H9 (cell line): ENCODE measurements at regions not wholly inside any gene's neighbourhood (a gene's known extent, or its start where the extent isn't known, plus 50 kb on each side); places are given as distances from the start of the nearest gene placed in this dataset.

Experiments used
- DNase-seq: peaks from one replicate; pipeline ENCODE4 v3.0.0-alpha.2; 2017
- H2AFZ ChIP-seq: one replicate; pipeline ENCODE4 v1.6.1; 2013; ENCODE audit warnings: mild to moderate bottlenecking, low read length, control low read depth, moderate library complexity
- H2AK5ac ChIP-seq: 2 replicates; pipeline ENCODE4 v1.6.1; 2013; ENCODE audit warnings: low read length, control low read depth, mixed read lengths; ENCODE audit not compliant: insufficient read length
- H2BK120ac ChIP-seq: one replicate; pipeline ENCODE4 v1.6.1; 2013; ENCODE audit warnings: low read depth, mild to moderate bottlenecking, low read length, control low read depth, inconsistent platforms; ENCODE audit not compliant: poor library complexity, severe bottlenecking
- H2BK12ac ChIP-seq: 2 replicates; pipeline ENCODE4 v1.6.1; 2013; ENCODE audit warnings: low read length, control low read depth, mixed read lengths, low read depth; ENCODE audit not compliant: insufficient read length
- H2BK15ac ChIP-seq: 2 replicates; pipeline ENCODE4 v1.6.1; 2013; ENCODE audit warnings: low read depth, low read length, control low read depth
- H2BK20ac ChIP-seq: one replicate; pipeline ENCODE4 v1.6.1; 2013; ENCODE audit warnings: low read depth, mild to moderate bottlenecking, low read length, control low read depth, inconsistent platforms; ENCODE audit not compliant: poor library complexity, severe bottlenecking
- H2BK5ac ChIP-seq: 2 replicates; pipeline ENCODE4 v1.6.1; 2013; ENCODE audit warnings: low read length, control low read depth, mixed read lengths; ENCODE audit not compliant: insufficient read length
- H3K14ac ChIP-seq: 2 replicates; pipeline ENCODE4 v1.6.1; 2013; ENCODE audit warnings: low read length, control low read depth; ENCODE audit not compliant: insufficient read depth
- H3K18ac ChIP-seq: 2 replicates; pipeline ENCODE4 v1.6.1; 2013; ENCODE audit warnings: low read depth, mild to moderate bottlenecking, mixed read lengths, low read length, control low read depth; ENCODE audit not compliant: insufficient read length
- H3K23ac ChIP-seq: 2 replicates; pipeline ENCODE4 v1.6.1; 2013; ENCODE audit warnings: low read length, control low read depth, mixed read lengths, low read depth; ENCODE audit not compliant: insufficient read length
- H3K23me2 ChIP-seq: 2 replicates; pipeline ENCODE4 v1.6.1; 2013; ENCODE audit warnings: low read depth, mild to moderate bottlenecking, mixed read lengths, low read length, control low read depth; ENCODE audit not compliant: insufficient read length, poor library complexity, severe bottlenecking
- H3K27ac ChIP-seq: 2 replicates; pipeline ENCODE4 v1.5.1; 2013; ENCODE audit warnings: low read length, control low read depth, mixed read lengths, low read depth; ENCODE audit not compliant: insufficient read length
- H3K27me3 ChIP-seq: 2 replicates; pipeline ENCODE4 v1.6.1; 2013; ENCODE audit warnings: low read length, control low read depth, inconsistent platforms; ENCODE audit not compliant: insufficient read depth
- H3K4ac ChIP-seq: 2 replicates; pipeline ENCODE4 v1.6.1; 2013; ENCODE audit warnings: low read depth, mild to moderate bottlenecking, control low read depth, inconsistent platforms, low read length, moderate library complexity
- H3K4me1 ChIP-seq: 2 replicates; pipeline ENCODE4 v1.6.1; 2013; ENCODE audit warnings: low read length, control low read depth, inconsistent platforms; ENCODE audit not compliant: insufficient read depth
- H3K4me2 ChIP-seq: 2 replicates; pipeline ENCODE4 v1.6.1; 2013; ENCODE audit warnings: low read length, control low read depth, mixed read lengths; ENCODE audit not compliant: insufficient read length, insufficient read depth
- H3K56ac ChIP-seq: 2 replicates; pipeline ENCODE4 v1.6.1; 2013; ENCODE audit warnings: low read depth, mild to moderate bottlenecking, mixed read lengths, low read length, control low read depth; ENCODE audit not compliant: insufficient read length
- H3K79me1 ChIP-seq: 2 replicates; pipeline ENCODE4 v1.6.1; 2013; ENCODE audit warnings: low read depth, mild to moderate bottlenecking, moderate library complexity, low read length, control low read depth, inconsistent platforms; ENCODE audit not compliant: insufficient read depth, poor library complexity, severe bottlenecking
- H3K79me2 ChIP-seq: 2 replicates; pipeline ENCODE4 v1.6.1; 2013; ENCODE audit warnings: low read length, control low read depth, inconsistent platforms; ENCODE audit not compliant: insufficient read depth
- H3K9ac ChIP-seq: 2 replicates; pipeline ENCODE4 v1.6.1; 2013; ENCODE audit warnings: low read length, control low read depth, mixed read lengths; ENCODE audit not compliant: insufficient read length; ENCODE audit errors: extremely low read depth
- H3K9me3 ChIP-seq: one replicate; pipeline ENCODE4 v1.6.1; 2013; ENCODE audit warnings: low read depth, low read length, inconsistent platforms; ENCODE audit not compliant: control insufficient read depth
- H3T11ph ChIP-seq: one replicate; pipeline ENCODE4 v1.6.1; 2013; ENCODE audit warnings: mild to moderate bottlenecking, low read length, control low read depth, inconsistent platforms
- H4K20me1 ChIP-seq: one replicate; pipeline ENCODE4 v1.6.1; 2013; ENCODE audit not compliant: control insufficient read depth, insufficient read length, insufficient read depth
- H4K5ac ChIP-seq: 2 replicates; pipeline ENCODE4 v1.6.1; 2013; ENCODE audit warnings: low read depth, mild to moderate bottlenecking, mixed read lengths, low read length, control low read depth; ENCODE audit not compliant: insufficient read length
- H4K8ac ChIP-seq: replicated peaks from 2 replicates; pipeline ENCODE4 v1.6.1; 2013; ENCODE audit warnings: low read length, control low read depth, mixed read lengths, low read depth; ENCODE audit not compliant: insufficient read length
- H4K91ac ChIP-seq: 2 replicates; pipeline ENCODE4 v1.6.1; 2013; ENCODE audit warnings: low read depth, mild to moderate bottlenecking, moderate library complexity, mixed read lengths, low read length, control low read depth; ENCODE audit not compliant: insufficient read length
- H3K27ac Mint-ChIP-seq, 3 experiments: 2 replicates in 2 of 3; 3 replicates in 1 of 3; pipeline ENCODE4 v1.8.0; 2020 to 2021; ENCODE audit warnings: mixed read lengths in 3 of 3, mild to moderate bottlenecking in 1 of 3, moderate library complexity in 1 of 3
- H3K27me3 Mint-ChIP-seq: 2 replicates; pipeline ENCODE4 v1.8.0; 2021; ENCODE audit warnings: low read depth, mild to moderate bottlenecking, moderate library complexity, mixed read lengths
- H3K36me3 Mint-ChIP-seq, 3 experiments: 2 replicates in 2 of 3; 3 replicates in 1 of 3; pipeline ENCODE4 v1.8.0; 2020 to 2021; ENCODE audit warnings: low read depth in 3 of 3, mixed read lengths in 3 of 3; ENCODE audit not compliant: insufficient read depth in 1 of 3
- H3K4me1 Mint-ChIP-seq, 2 experiments: 2 replicates each; pipeline ENCODE4 v1.8.0; 2020; ENCODE audit warnings: mixed read lengths in 2 of 2
- H3K4me3 Mint-ChIP-seq, 2 experiments: 2 replicates in 1 of 2; 3 replicates in 1 of 2; pipeline ENCODE4 v1.8.0; 2020 to 2021; ENCODE audit warnings: mild to moderate bottlenecking in 2 of 2, mixed read lengths in 2 of 2, moderate library complexity in 1 of 2
- H3K9me3 Mint-ChIP-seq, 2 experiments: 2 replicates in 1 of 2; 3 replicates in 1 of 2; pipeline ENCODE4 v1.8.0; 2020; ENCODE audit warnings: mild to moderate bottlenecking in 2 of 2, mixed read lengths in 2 of 2, moderate library complexity in 1 of 2
- TF ChIP-seq, protein P1 (sequence below): fragments of 200-600 bp; sonication (generic); conservative IDR thresholded peaks from 3 replicates; pipeline ENCODE4 v1.8.0; 2021; ENCODE audit warnings: antibody characterized with exemption, mild to moderate bottlenecking

DNA sequence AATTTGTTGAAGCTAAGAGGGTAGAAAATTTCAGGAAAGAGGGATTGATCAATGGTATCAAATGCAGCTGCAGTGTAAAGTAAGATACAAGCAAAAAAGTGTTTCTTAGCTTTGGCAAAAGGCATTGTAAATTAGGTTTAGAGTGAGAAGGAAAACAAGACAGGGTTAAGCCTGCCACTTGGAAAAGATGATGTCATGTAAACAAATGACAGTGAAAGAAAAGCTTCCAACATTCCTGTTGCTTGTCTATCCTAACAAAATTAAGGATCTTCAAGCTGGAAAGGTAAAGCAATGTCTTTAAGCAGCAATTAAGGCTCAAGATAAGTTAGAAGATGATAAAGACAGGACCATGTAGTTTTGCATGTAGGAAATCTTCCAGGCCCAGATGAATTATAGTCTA, 139.1 kb upstream of the PPP2R2B start:
- Histone ChIP-seq H3K4me2 (no peak overlapping the region), H3K18ac (no peak overlapping the region), H3K4me1 (no peaks in the 10 kb centered on the region; the same call in 1 of the 2 replicates), H3T11ph (no peak overlapping the region), H3K23ac (no peak overlapping the region), H3K27me3 (no peaks in the 10 kb centered on the region), H2BK5ac (no peak overlapping the region), H4K20me1 (no peaks in the 10 kb centered on the region), H3K4ac (no peak overlapping the region), H2AK5ac (no peak overlapping the region), H2BK15ac (no peak overlapping the region), H2BK120ac (no peak overlapping the region), H3K79me1 (no peaks in the 10 kb centered on the region), H4K91ac (no peak overlapping the region), H2AFZ (no peak overlapping the region), H2BK12ac (no peak overlapping the region), H3K23me2 (no peaks in the 10 kb centered on the region), H3K14ac (no peak overlapping the region), H3K79me2 (no peaks in the 10 kb centered on the region), H3K9me3 (no peaks in the 10 kb centered on the region), H4K8ac (no peak overlapping the region), H3K9ac (no peak overlapping the region), H3K27ac (no peak overlapping the region), H4K5ac (no peak overlapping the region), H3K56ac (no peak overlapping the region), H2BK20ac (no peak overlapping the region)
- TF ChIP-seq, protein P1, sequence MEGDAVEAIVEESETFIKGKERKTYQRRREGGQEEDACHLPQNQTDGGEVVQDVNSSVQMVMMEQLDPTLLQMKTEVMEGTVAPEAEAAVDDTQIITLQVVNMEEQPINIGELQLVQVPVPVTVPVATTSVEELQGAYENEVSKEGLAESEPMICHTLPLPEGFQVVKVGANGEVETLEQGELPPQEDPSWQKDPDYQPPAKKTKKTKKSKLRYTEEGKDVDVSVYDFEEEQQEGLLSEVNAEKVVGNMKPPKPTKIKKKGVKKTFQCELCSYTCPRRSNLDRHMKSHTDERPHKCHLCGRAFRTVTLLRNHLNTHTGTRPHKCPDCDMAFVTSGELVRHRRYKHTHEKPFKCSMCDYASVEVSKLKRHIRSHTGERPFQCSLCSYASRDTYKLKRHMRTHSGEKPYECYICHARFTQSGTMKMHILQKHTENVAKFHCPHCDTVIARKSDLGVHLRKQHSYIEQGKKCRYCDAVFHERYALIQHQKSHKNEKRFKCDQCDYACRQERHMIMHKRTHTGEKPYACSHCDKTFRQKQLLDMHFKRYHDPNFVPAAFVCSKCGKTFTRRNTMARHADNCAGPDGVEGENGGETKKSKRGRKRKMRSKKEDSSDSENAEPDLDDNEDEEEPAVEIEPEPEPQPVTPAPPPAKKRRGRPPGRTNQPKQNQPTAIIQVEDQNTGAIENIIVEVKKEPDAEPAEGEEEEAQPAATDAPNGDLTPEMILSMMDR: no peak
- Mint-ChIP-seq H3K4me1 (no peaks in the 10 kb centered on the region), H3K9me3 (no peaks in the 10 kb centered on the region), H3K27ac (no peak overlapping the region), H3K36me3 (no peaks in the 10 kb centered on the region), H3K4me3 (no peak overlapping the region), H3K27me3 (no peaks in the 10 kb centered on the region)
- no peak for DNase-seq
